ENCODE measurements at regions not wholly inside any gene's neighbourhood (a gene's known extent, or its start where the extent isn't known, plus 50 kb on each side); places are given as distances from the start of the nearest gene placed in this dataset.

GRCh38 chr10:91350651-91351081 lies 59.5 kb upstream of the HECTD2 start (continued):
- TF ChIP-seq ZNF114 (CRISPR knock-in tag; IDR thresholded peaks at IDR 0.05) = no peak

- Histone ChIP-seq H3K79me2 (replicated peaks; ENCODE audit: insufficient read depth) (no peaks in the 10 kb centered on the region), H3K36me3 (ENCODE audit: insufficient read depth) (no peaks in the 10 kb centered on the region), H3K27ac (ENCODE audit: low read depth) (no peak overlapping the region), H4K20me1 (replicated peaks; ENCODE audit: insufficient read depth) (no peaks in the 10 kb centered on the region), H3F3A (replicated peaks; ENCODE audit: low read depth) (no peaks in the 10 kb centered on the region), H3K4me3 (no peak overlapping the region), H3K9me2 (ENCODE audit: insufficient read depth) (no peaks in the 10 kb centered on the region), H3K27me3 (ENCODE audit: insufficient read depth) (no peaks in the 10 kb centered on the region), H2AFZ (no peak overlapping the region), H3K4me2 (no peak overlapping the region), H3K4me1 (ENCODE audit: insufficient read depth) (no peaks in the 10 kb centered on the region)
- H3K36me3 Mint-ChIP-seq (ENCODE audit: low read depth) = no peaks in the 10 kb centered on the region
- H3K27me3 Mint-ChIP-seq (ENCODE audit: insufficient read depth, low read depth, poor library complexity) = no peaks in the 10 kb centered on the region
- H3K4me1 Mint-ChIP-seq = no peaks in the 10 kb centered on the region
- no peaks in the 10 kb centered on the region for H3K9me3 Mint-ChIP-seq
- no peak overlapping the region for H3K27ac Mint-ChIP-seq
- H3K4me3 Mint-ChIP-seq = no peak overlapping the region
- ATAC-seq (no peak), DNase-seq (ENCODE audit: low spot score) (no peak)
- no peak for TF ChIP-seq ZNF114 (CRISPR knock-in tag; IDR thresholded peaks at IDR 0.05)
- TF ChIP-seq EZH2 (IDR thresholded peaks at IDR 0.05; ENCODE audit: low read depth, unreplicated experiment) = no peak
- TF ChIP-seq EZH2phosphoT487 (IDR thresholded peaks at IDR 0.05; ENCODE audit: unreplicated experiment) = no peak
- TF ChIP-seq ZNF462 (CRISPR knock-in tag; IDR thresholded peaks at IDR 0.05) = no peak
- no peak for TF ChIP-seq ZNF331 (CRISPR knock-in tag; IDR thresholded peaks at IDR 0.05; ENCODE audit: low read depth)
- TF ChIP-seq NANOG (IDR thresholded peaks at IDR 0.05; ENCODE audit: borderline replicate concordance) = no peak
- TF ChIP-seq CREB1 (CRISPR knock-in tag; IDR thresholded peaks at IDR 0.05; ENCODE audit: low read depth) = no peak
- TF ChIP-seq JUNB (IDR thresholded peaks at IDR 0.05; ENCODE audit: unreplicated experiment) = no peak
- TF ChIP-seq REST (IDR thresholded peaks at IDR 0.05; ENCODE audit: unreplicated experiment) = no peak
- TF ChIP-seq POLR2AphosphoS5 (IDR thresholded peaks at IDR 0.05; ENCODE audit: low read depth) = no peak
- TF ChIP-seq CTCF (conservative IDR thresholded peaks at IDR 0.05; ENCODE audit: low read depth in 2 of 2) = no peak
Measured at GRCh38 chr10:91352760-91353159, 57.4 kb upstream of the HECTD2 start.

Data from GM23338 (cell line).